ENCODE measurements at regions not wholly inside any gene's neighbourhood (a gene's known extent, or its start where the extent isn't known, plus 50 kb on each side); places are given as distances from the start of the nearest gene placed in this dataset.

- TF ChIP-seq CTCF (IDR thresholded peaks at IDR 0.05) (no peak), POLR2AphosphoS5 (IDR thresholded peaks at IDR 0.05) (no peak), POLR2A (IDR thresholded peaks at IDR 0.05) (no peak), EP300 (IDR thresholded peaks at IDR 0.05) (no peak)
Observed at GRCh38 chr22:22763512-22763911, 119.1 kb downstream of the GGTLC2 start.
